ENCODE measurements at regions not wholly inside any gene's neighbourhood (a gene's known extent, or its start where the extent isn't known, plus 50 kb on each side); places are given as distances from the start of the nearest gene placed in this dataset.

- TF ChIP-seq, protein P1, sequence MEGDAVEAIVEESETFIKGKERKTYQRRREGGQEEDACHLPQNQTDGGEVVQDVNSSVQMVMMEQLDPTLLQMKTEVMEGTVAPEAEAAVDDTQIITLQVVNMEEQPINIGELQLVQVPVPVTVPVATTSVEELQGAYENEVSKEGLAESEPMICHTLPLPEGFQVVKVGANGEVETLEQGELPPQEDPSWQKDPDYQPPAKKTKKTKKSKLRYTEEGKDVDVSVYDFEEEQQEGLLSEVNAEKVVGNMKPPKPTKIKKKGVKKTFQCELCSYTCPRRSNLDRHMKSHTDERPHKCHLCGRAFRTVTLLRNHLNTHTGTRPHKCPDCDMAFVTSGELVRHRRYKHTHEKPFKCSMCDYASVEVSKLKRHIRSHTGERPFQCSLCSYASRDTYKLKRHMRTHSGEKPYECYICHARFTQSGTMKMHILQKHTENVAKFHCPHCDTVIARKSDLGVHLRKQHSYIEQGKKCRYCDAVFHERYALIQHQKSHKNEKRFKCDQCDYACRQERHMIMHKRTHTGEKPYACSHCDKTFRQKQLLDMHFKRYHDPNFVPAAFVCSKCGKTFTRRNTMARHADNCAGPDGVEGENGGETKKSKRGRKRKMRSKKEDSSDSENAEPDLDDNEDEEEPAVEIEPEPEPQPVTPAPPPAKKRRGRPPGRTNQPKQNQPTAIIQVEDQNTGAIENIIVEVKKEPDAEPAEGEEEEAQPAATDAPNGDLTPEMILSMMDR (conservative IDR thresholded peaks at IDR 0.05; ENCODE audit: low read length): no peak
- no peak for TF ChIP-seq EZH2phosphoT487 (IDR thresholded peaks at IDR 0.05; ENCODE audit: borderline replicate concordance)
Observed at GRCh38 chr11:128022761-128023160, 564.6 kb downstream of the ETS1 start.
